ENCODE measurements at regions not wholly inside any gene's neighbourhood (a gene's known extent, or its start where the extent isn't known, plus 50 kb on each side); places are given as distances from the start of the nearest gene placed in this dataset.

DNA sequence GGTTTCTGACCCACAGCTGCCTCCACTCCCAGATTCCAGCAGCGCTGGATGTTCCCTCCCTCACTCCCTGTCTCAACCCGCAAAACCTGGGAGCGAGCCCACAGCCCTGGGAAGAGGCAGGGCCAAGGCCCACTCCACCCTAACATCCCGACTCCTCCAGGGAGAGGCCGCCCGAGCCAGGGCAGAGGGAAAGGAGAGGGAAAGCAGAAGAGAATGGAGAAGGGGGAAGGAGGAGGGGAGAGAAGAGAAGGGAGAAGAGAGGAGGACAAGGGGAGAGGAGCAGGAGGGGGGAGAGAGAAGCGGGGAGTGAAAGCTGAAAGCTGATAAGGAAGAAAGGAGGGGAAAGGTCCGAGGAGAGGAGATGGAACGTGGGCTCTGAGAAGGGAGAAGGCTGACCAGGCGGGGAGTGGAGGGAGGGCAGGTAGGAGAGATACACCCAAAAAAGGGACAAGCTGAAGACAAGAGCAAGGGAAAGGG is 120.2 kb upstream of the PJA1 start:
- peak overlapping the region; percentile 43 to 47 for H3K4me3 ChIP-seq (replicated peaks in 1 of 2; ENCODE audit: low read depth in 2 of 2, low read length in 2 of 2)
- TF ChIP-seq, protein P1, sequence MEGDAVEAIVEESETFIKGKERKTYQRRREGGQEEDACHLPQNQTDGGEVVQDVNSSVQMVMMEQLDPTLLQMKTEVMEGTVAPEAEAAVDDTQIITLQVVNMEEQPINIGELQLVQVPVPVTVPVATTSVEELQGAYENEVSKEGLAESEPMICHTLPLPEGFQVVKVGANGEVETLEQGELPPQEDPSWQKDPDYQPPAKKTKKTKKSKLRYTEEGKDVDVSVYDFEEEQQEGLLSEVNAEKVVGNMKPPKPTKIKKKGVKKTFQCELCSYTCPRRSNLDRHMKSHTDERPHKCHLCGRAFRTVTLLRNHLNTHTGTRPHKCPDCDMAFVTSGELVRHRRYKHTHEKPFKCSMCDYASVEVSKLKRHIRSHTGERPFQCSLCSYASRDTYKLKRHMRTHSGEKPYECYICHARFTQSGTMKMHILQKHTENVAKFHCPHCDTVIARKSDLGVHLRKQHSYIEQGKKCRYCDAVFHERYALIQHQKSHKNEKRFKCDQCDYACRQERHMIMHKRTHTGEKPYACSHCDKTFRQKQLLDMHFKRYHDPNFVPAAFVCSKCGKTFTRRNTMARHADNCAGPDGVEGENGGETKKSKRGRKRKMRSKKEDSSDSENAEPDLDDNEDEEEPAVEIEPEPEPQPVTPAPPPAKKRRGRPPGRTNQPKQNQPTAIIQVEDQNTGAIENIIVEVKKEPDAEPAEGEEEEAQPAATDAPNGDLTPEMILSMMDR (IDR thresholded peaks at IDR 0.05; ENCODE audit: low read depth, low read length) = no peak
- peak in 1 of 2 donors; percentile 47 for DNase-seq (ENCODE audit: low read depth in 2 of 2)

DNA sequence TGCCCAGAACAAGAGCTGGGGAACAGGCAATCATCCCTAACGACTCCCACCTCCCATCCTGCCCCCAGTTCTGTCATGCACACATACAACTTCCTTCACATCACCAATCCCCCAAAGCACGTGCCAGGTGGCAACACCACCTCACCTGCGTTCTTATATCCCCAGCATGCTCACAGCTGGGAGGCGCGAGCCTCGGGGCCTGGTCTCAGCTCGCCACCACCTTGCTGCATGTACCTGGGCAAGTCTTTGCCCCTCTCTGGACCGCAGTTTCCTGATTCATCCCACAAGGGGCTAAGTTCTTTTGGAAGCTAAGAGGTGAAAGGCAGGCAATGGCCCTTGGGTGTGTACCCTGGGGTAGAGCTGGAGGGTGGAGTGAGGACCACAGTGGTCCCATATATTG is 119.2 kb upstream of the PJA1 start:
- DNase-seq (ENCODE audit: low read depth in 2 of 2) = no peak
- TF ChIP-seq, protein P1 (IDR thresholded peaks at IDR 0.05; ENCODE audit: low read depth, low read length) = no peak
- no peak overlapping the region for H3K4me3 ChIP-seq (replicated peaks in 1 of 2; ENCODE audit: low read depth in 2 of 2, low read length in 2 of 2)

DNA sequence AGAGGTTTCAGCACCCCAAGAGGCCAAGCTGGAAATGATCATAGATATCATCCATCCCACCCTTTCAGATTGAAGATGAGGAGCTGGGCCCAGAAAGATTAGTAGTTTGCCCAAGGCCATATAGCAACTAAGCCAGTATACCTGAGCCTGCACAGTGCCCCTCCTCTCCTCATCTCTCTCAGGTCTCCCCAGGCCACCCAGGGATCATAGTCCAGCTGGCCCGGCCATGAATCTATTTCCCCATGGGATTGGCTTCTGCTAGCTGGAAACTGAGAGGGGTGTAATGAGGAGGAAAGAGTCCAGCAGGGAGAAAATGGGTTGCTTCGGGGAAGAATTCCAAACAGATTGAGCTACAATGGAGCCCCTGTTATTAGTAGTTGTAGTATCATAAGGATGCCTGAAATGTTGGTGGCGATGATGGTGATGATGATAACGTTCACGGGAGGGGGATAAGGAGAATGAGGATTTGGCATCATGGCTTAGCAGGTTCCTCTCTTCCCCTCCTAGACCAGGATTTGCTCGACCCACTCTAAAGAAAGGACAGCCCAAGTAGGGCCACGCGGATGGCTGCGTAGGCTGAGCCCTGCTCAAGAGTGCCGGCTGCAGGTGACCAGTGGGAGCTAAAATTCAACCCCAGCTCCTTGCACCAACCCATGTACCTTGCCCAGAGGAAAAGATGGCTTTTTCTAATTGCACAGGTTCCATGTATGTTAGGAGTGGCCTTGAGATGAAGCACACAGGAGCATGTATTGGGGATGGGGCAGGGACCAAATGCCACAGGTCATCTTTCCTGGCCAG is 117.8 kb upstream of the PJA1 start:
- DNase-seq (ENCODE audit: low read depth in 2 of 2) = no peak
- H3K4me3 ChIP-seq (replicated peaks in 1 of 2; ENCODE audit: low read depth in 2 of 2, low read length in 2 of 2) = no peak overlapping the region
- TF ChIP-seq, protein P1 (IDR thresholded peaks at IDR 0.05; ENCODE audit: low read depth, low read length) = no peak

DNA sequence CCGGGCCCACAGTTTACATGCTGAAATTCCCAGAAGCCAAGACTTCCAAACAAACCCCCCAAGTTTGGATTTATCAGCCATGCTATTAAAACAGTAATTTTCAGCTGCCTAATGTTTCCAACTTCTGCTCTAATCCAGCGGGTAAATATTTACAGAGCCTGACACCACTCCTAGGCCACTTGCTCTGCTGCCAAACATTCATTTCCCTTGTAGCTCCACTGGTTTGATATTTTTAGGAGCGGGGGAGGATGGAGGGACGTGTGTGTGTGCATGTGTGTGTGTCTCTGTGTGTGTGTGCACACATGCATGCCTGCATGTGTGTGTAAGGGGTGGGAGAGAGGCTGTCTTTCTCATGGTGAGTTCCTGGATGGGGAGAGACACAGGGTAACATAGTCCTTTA is 115.7 kb upstream of the PJA1 start:
- DNase-seq (ENCODE audit: low read depth in 2 of 2) = no peak

DNA sequence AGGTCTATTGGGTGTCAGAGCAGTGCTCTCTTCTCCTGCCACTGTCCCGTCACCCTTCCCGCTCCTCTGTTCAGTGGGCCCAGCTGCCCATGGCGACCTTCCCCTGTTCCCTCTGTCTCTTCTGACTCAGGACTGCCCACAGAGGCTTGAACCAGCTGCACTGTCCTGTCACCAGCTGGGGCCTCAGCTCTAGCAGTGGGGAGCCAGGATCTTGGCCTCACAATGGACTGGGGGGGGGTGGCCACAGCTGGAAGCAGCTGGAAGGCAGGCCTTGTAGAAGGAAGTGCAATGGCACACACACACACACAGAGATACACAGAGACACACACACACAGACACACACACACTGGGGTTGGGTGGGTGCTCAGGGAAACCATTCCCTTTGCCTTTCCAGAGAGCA is 114.0 kb upstream of the PJA1 start:
- DNase-seq (ENCODE audit: low read depth in 2 of 2) = no peak
- TF ChIP-seq, protein P1 (IDR thresholded peaks at IDR 0.05; ENCODE audit: low read depth, low read length) = no peak
- no peak overlapping the region for H3K4me3 ChIP-seq (replicated peaks in 1 of 2; ENCODE audit: low read depth in 2 of 2, low read length in 2 of 2)

More for the DNA sequence above, 115.7 kb upstream of the PJA1 start:
- no peak overlapping the region for H3K4me3 ChIP-seq (replicated peaks in 1 of 2; ENCODE audit: low read depth in 2 of 2, low read length in 2 of 2)
- TF ChIP-seq, protein P1 (IDR thresholded peaks at IDR 0.05; ENCODE audit: low read depth, low read length) = no peak

DNA sequence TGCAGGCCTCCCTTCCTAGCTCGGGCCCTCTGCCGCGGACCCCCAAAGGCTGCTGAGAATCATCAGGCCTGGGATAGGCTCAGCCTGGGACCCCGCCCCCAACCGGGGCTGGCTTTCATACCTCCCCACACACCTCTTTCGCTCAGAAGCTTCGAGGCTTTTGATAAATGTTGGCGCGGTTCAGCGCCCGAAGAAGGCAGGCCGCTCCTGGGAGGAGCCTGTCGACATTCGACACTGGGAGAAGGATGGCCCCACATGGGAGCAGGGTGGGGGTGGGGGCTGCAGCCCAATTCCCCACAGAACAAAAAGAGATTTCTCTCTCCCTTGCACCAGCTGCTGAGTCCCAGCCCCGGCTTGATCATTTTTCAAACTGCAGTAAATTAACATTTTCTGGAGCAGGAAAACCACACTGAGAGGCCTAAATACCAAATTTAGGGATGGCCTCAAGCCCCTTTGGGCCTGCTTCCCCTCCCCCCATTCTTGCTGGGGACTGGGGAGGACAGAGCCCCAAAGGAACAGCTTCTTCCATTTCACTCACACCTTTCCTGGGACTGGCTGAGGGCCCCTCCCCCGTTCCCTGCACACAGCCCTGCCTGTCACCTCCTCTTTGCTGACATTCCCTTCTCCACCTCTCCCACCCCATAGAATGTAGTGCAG is 112.9 kb upstream of the PJA1 start:
- DNase-seq (ENCODE audit: low read depth in 2 of 2) = no peak
- H3K4me3 ChIP-seq (replicated peaks in 1 of 2; ENCODE audit: low read depth in 2 of 2, low read length in 2 of 2) = no peak overlapping the region
- TF ChIP-seq, protein P1 (IDR thresholded peaks at IDR 0.05; ENCODE audit: low read depth, low read length) = no peak
